ENCODE measurements at regions not wholly inside any gene's neighbourhood (a gene's known extent, or its start where the extent isn't known, plus 50 kb on each side); places are given as distances from the start of the nearest gene placed in this dataset.
A peak's percentile ranks its signal among the peaks of the same experiment; 100 is the strongest.

- no peak overlapping the region for H3K4me3 ChIP-seq (ENCODE audit: low read depth, low read length)
- peak; percentile 43 for DNase-seq (ENCODE audit: low read depth)
- TF ChIP-seq, protein P1, sequence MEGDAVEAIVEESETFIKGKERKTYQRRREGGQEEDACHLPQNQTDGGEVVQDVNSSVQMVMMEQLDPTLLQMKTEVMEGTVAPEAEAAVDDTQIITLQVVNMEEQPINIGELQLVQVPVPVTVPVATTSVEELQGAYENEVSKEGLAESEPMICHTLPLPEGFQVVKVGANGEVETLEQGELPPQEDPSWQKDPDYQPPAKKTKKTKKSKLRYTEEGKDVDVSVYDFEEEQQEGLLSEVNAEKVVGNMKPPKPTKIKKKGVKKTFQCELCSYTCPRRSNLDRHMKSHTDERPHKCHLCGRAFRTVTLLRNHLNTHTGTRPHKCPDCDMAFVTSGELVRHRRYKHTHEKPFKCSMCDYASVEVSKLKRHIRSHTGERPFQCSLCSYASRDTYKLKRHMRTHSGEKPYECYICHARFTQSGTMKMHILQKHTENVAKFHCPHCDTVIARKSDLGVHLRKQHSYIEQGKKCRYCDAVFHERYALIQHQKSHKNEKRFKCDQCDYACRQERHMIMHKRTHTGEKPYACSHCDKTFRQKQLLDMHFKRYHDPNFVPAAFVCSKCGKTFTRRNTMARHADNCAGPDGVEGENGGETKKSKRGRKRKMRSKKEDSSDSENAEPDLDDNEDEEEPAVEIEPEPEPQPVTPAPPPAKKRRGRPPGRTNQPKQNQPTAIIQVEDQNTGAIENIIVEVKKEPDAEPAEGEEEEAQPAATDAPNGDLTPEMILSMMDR (conservative IDR thresholded peaks at IDR 0.05; ENCODE audit: low read depth, low read length): no peak
Measured at GRCh38 chr17:77681861-77682260, 276.6 kb upstream of the TNRC6C start.

GRCh38 chr17:77684803-77685798 lies 273.4 kb upstream of the TNRC6C start:
- TF ChIP-seq, protein P1 (conservative IDR thresholded peaks at IDR 0.05; ENCODE audit: low read depth, low read length): no peak
- no peak overlapping the region for H3K4me3 ChIP-seq (ENCODE audit: low read depth, low read length)
- DNase-seq (ENCODE audit: low read depth): no peak

- DNase-seq (ENCODE audit: low read depth): no peak
- H3K4me3 ChIP-seq (ENCODE audit: low read depth, low read length): no peak overlapping the region
- TF ChIP-seq, protein P1 (conservative IDR thresholded peaks at IDR 0.05; ENCODE audit: low read depth, low read length): no peak
Measured at GRCh38 chr17:77685881-77686486, 272.5 kb upstream of the TNRC6C start.

DNA sequence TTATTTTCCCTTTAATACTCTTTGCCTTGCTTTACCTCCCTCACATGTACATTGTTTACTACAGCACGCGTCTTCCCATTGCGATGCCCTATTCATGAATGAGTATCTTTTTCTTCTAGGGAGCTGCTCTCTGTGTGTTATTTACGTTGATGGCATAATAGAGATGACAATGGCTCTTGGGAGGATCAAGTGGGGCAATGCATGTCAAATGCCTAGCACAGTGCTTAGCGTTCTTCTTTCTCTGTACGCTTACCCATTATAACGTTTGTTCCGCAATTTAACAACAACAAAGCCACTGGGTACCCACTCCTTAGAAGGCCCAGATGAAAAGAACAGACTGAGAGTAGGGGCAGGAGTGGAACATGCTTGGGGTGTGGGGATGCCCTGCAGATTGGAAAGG lies 271.6 kb upstream of the TNRC6C start:
- TF ChIP-seq, protein P1 (conservative IDR thresholded peaks at IDR 0.05; ENCODE audit: low read depth, low read length): no peak

DNA sequence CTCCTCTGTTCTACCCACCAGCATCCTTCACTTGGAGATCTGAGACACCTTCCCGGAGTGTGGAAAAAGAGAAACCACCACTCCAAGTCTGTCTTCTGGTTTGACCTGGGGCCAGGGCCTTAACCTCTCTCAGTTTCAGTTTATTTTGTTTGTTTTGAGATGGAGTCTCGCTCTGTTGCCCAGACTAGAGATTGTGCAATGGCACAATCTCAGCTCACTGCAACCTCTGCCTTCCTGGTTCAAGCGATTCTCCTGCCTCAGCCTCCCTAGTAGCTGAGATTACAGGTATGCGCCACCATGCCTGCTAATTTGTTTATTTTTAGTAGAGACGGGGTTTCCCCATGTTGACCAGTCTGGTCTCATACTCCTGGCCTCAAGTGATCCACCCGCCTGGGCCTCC lies 271.1 kb upstream of the TNRC6C start:
- H3K4me3 ChIP-seq (ENCODE audit: low read depth, low read length): no peak overlapping the region
- DNase-seq (ENCODE audit: low read depth): no peak
- TF ChIP-seq, protein P1 (conservative IDR thresholded peaks at IDR 0.05; ENCODE audit: low read depth, low read length): no peak

More for the DNA sequence above, 271.6 kb upstream of the TNRC6C start:
- DNase-seq (ENCODE audit: low read depth): no peak
- H3K4me3 ChIP-seq (ENCODE audit: low read depth, low read length): no peak overlapping the region

GRCh38 chr17:77687921-77688320 lies 270.6 kb upstream of the TNRC6C start:
- no peak overlapping the region for H3K4me3 ChIP-seq (ENCODE audit: low read depth, low read length)
- TF ChIP-seq, protein P1 (conservative IDR thresholded peaks at IDR 0.05; ENCODE audit: low read depth, low read length): no peak
- DNase-seq (ENCODE audit: low read depth): no peak
